H1 (cell line): ENCODE measurements at regions not wholly inside any gene's neighbourhood (a gene's known extent, or its start where the extent isn't known, plus 50 kb on each side); places are given as distances from the start of the nearest gene placed in this dataset.

ENCODE experiments used
- CTCF ChIA-PET: fragments of 300-600 bp; sonication (Branson Sonifier 250); formaldehyde crosslinking; loops from one replicate; lab custom pipeline; 2021; ENCODE audit not compliant: partially characterized antibody; lab: Charles Lee
- POLR2A ChIA-PET: fragments of 300-600 bp; sonication (Branson Sonifier 250); formaldehyde crosslinking; loops from one replicate; lab custom pipeline; 2021; ENCODE audit warnings: inconsistent platforms; ENCODE audit not compliant: partially characterized antibody; lab: Charles Lee
- DNase-seq, 2 experiments: peaks; one replicate each; pipeline versions ENCODE4 v3.0.0 to v3.0.0-alpha.2; 2010 to 2022; ENCODE audit warnings: low spot score in 2 of 2, low read depth in 1 of 2, mixed read lengths in 1 of 2
- FAIRE-seq: peaks from 2 replicates; lab custom pipeline; 2011; peaks lifted over from hg19 to GRCh38; lab: Jason Lieb, UNC
- H2AFZ ChIP-seq: 2 replicates; pipeline ENCODE4 v1.8.1; 2012; ENCODE audit warnings: low read length, inconsistent platforms
- H2AK5ac ChIP-seq: 2 replicates; pipeline ENCODE4 v1.6.1; 2013; ENCODE audit warnings: low read depth, low read length
- H2BK120ac ChIP-seq: replicated peaks from 2 replicates; pipeline ENCODE3; 2013; ENCODE audit warnings: low read depth, low read length, inconsistent platforms
- H2BK12ac ChIP-seq: 2 replicates; pipeline ENCODE4 v1.6.1; 2013; ENCODE audit warnings: low read depth, low read length
- H2BK15ac ChIP-seq: 2 replicates; pipeline ENCODE4 v1.6.1; 2013; ENCODE audit warnings: low read length
- H2BK20ac ChIP-seq: 2 replicates; pipeline ENCODE4 v1.6.1; 2013; ENCODE audit warnings: low read length
- H2BK5ac ChIP-seq: 2 replicates; pipeline ENCODE4 v1.6.1; 2013; ENCODE audit warnings: low read depth, low read length
- H3K14ac ChIP-seq: 2 replicates; pipeline ENCODE4 v1.6.1; 2013; ENCODE audit warnings: inconsistent platforms; ENCODE audit not compliant: insufficient read length
- H3K18ac ChIP-seq: 2 replicates; pipeline ENCODE4 v1.6.1; 2013; ENCODE audit warnings: low read length; ENCODE audit errors: extremely low read depth
- H3K23ac ChIP-seq: 2 replicates; pipeline ENCODE4 v1.6.1; 2013; ENCODE audit warnings: inconsistent platforms; ENCODE audit not compliant: insufficient read length
- H3K23me2 ChIP-seq: 2 replicates; pipeline ENCODE4 v1.6.1; 2013; ENCODE audit warnings: low read depth, low read length
- H3K27ac ChIP-seq: 2 replicates; pipeline ENCODE4 v1.6.1; 2011; ENCODE audit warnings: low read depth, low read length, inconsistent platforms
- H3K27me3 ChIP-seq, 4 experiments: replicated peaks in 1 of 4; 1 replicate in 1 of 4; 2 replicates in 3 of 4; pipeline versions ENCODE4 v1.6.1 to v1.8.1; 2011 to 2013; ENCODE audit warnings: low read length in 3 of 4, mild to moderate bottlenecking in 3 of 4, inconsistent platforms in 2 of 4, mixed read lengths in 2 of 4, moderate library complexity in 1 of 4; ENCODE audit not compliant: control insufficient read depth in 3 of 4, insufficient read depth in 3 of 4; ENCODE audit errors: extremely low read depth in 1 of 4
- H3K36me3 ChIP-seq, 4 experiments: 2 replicates each; pipeline versions ENCODE4 v1.6.1 to v1.8.1; 2011 to 2013; ENCODE audit warnings: mild to moderate bottlenecking in 4 of 4, low read length in 3 of 4, moderate library complexity in 2 of 4, control low read depth in 1 of 4, inconsistent platforms in 1 of 4; ENCODE audit not compliant: insufficient read depth in 4 of 4, control insufficient read depth in 2 of 4
- H3K4ac ChIP-seq: replicated peaks from 2 replicates; pipeline ENCODE3; 2013; ENCODE audit warnings: low read length, low read depth, mixed read lengths, inconsistent platforms; ENCODE audit not compliant: insufficient read length
- H3K4me1 ChIP-seq, 4 experiments: replicated peaks in 1 of 4; 1 replicate in 1 of 4; 2 replicates in 3 of 4; pipeline versions ENCODE4 v1.6.1 to v1.8.1; 2011 to 2013; ENCODE audit warnings: low read length in 3 of 4, inconsistent platforms in 2 of 4, mixed read lengths in 1 of 4; ENCODE audit not compliant: insufficient read depth in 4 of 4, control insufficient read depth in 3 of 4
- H3K4me2 ChIP-seq, 2 experiments: 2 replicates each; pipeline versions ENCODE4 v1.6.1 to v1.8.1; 2011 to 2013; ENCODE audit warnings: low read depth in 2 of 2, low read length in 2 of 2, control low read depth in 1 of 2, inconsistent platforms in 1 of 2, mild to moderate bottlenecking in 1 of 2; ENCODE audit not compliant: insufficient read depth in 1 of 2
- H3K4me3 ChIP-seq, 4 experiments: fragments of 200-600, 300-600 bp in 1 of 4; sonication (generic), shearing (Covaris generic), sonication (Bioruptor Twin) in 1 of 4; 2 replicates each; pipeline versions ENCODE4 v1.5.1 to v1.8.1; 2011 to 2016; ENCODE audit warnings: low read length in 4 of 4, low read depth in 3 of 4, control low read depth in 2 of 4, inconsistent platforms in 2 of 4, mild to moderate bottlenecking in 2 of 4, mixed read lengths in 1 of 4, moderate library complexity in 1 of 4; ENCODE audit not compliant: insufficient read depth in 2 of 4; ENCODE audit errors: extremely low read depth in 1 of 4
- H3K56ac ChIP-seq: replicated peaks from 2 replicates; pipeline ENCODE3; 2013; ENCODE audit warnings: low read depth, mild to moderate bottlenecking, mixed read lengths, low read length, inconsistent platforms; ENCODE audit not compliant: insufficient read length
- H3K79me1 ChIP-seq: 2 replicates; pipeline ENCODE4 v1.6.1; 2013; ENCODE audit warnings: low read depth, low read length, control low read depth
- H3K79me2 ChIP-seq, 2 experiments: 2 replicates each; pipeline versions ENCODE4 v1.6.1 to v1.8.1; 2012 to 2013; ENCODE audit warnings: low read length in 2 of 2, mild to moderate bottlenecking in 2 of 2, inconsistent platforms in 1 of 2; ENCODE audit not compliant: insufficient read depth in 2 of 2, control insufficient read depth in 1 of 2
- H3K9ac ChIP-seq, 4 experiments: replicated peaks in 1 of 4; 1 replicate in 1 of 4; 2 replicates in 3 of 4; pipeline versions ENCODE4 v1.6.1 to v1.8.1; 2011 to 2013; ENCODE audit warnings: low read depth in 3 of 4, low read length in 3 of 4, control low read depth in 2 of 4, mild to moderate bottlenecking in 2 of 4, moderate library complexity in 2 of 4, inconsistent platforms in 1 of 4; ENCODE audit errors: extremely low read depth in 1 of 4
- H3K9me3 ChIP-seq, 2 experiments: 2 replicates each; pipeline versions ENCODE4 v1.6.1 to v1.8.1; 2012 to 2013; ENCODE audit warnings: mild to moderate bottlenecking in 2 of 2, moderate library complexity in 2 of 2, control low read depth in 1 of 2, inconsistent platforms in 1 of 2, low read depth in 1 of 2, low read length in 1 of 2, mixed read lengths in 1 of 2; ENCODE audit not compliant: insufficient read depth in 2 of 2
- H4K20me1 ChIP-seq, 2 experiments: replicated peaks in 1 of 2; 2 replicates each; pipeline versions ENCODE3 to v1.8.1; 2011 to 2013; ENCODE audit warnings: inconsistent platforms in 2 of 2, low read length in 2 of 2, mild to moderate bottlenecking in 1 of 2; ENCODE audit not compliant: insufficient read depth in 2 of 2, control insufficient read depth in 1 of 2
- H4K5ac ChIP-seq: 2 replicates; pipeline ENCODE4 v1.6.1; 2013; ENCODE audit warnings: low read length, low read depth, mixed read lengths, inconsistent platforms; ENCODE audit not compliant: insufficient read length
- H4K8ac ChIP-seq: 2 replicates; pipeline ENCODE4 v1.8.0; 2013; ENCODE audit warnings: mild to moderate bottlenecking, moderate library complexity, low read length, inconsistent platforms; ENCODE audit not compliant: insufficient read depth; ENCODE audit errors: extremely low read depth
- H4K91ac ChIP-seq: replicated peaks from 2 replicates; pipeline ENCODE3; 2013; ENCODE audit warnings: low read length, mixed read lengths, inconsistent platforms; ENCODE audit not compliant: insufficient read length
- SIN3A ChIP-seq, 2 experiments: IDR thresholded peaks in 1 of 2; conservative IDR thresholded peaks in 1 of 2; 2 replicates each; pipeline ENCODE4 v1.6.1; 2011 to 2012; ENCODE audit warnings: low read length in 2 of 2, improper control_type of control experiment in 1 of 2, low read depth in 1 of 2, mild to moderate bottlenecking in 1 of 2
- TBP ChIP-seq: IDR thresholded peaks from 2 replicates; pipeline ENCODE4 v1.6.1; 2011; ENCODE audit warnings: low read depth, low read length, improper control_type of control experiment

GRCh38 chr13:90833951-90834350 lies 513.5 kb upstream of the MIR17HG start:
- no peak overlapping the region for H3K9ac ChIP-seq
- H3K79me1 ChIP-seq: no peaks in the 10 kb centered on the region
- no peak overlapping the region for H2AK5ac ChIP-seq
- CTCF ChIA-PET: no interaction called here
- H2BK12ac ChIP-seq: no peak overlapping the region
- H3K27ac ChIP-seq: no peak overlapping the region
- H3K23me2 ChIP-seq: no peaks in the 10 kb centered on the region
- H2BK15ac ChIP-seq: no peak overlapping the region
- no peak overlapping the region for H4K5ac ChIP-seq
- no peaks in the 10 kb centered on the region for H3K4me1 ChIP-seq
- H2BK5ac ChIP-seq: no peak overlapping the region
- FAIRE-seq (no peak), DNase-seq (no peak)
- no peaks in the 10 kb centered on the region for H3K9me3 ChIP-seq
- H2BK20ac ChIP-seq: no peak overlapping the region
- no peak overlapping the region for H2BK120ac ChIP-seq
- peaks cover 0 to 1% (median 0%) of the 10 kb centered on the region in 4 experiments; a peak in 1 of 7 replicates for H3K27me3 ChIP-seq
- H2AFZ ChIP-seq: no peak overlapping the region
- H3K79me2 ChIP-seq: no peaks in the 10 kb centered on the region
- H3K4ac ChIP-seq: no peak overlapping the region
- no peak overlapping the region for H3K23ac ChIP-seq
- H3K14ac ChIP-seq: no peak overlapping the region
- no peak overlapping the region for H3K56ac ChIP-seq
- no peak overlapping the region for H4K91ac ChIP-seq
- H3K4me2 ChIP-seq: no peak overlapping the region
- no peak overlapping the region for H3K18ac ChIP-seq
- H4K20me1 ChIP-seq: no peaks in the 10 kb centered on the region
- H3K36me3 ChIP-seq: no peaks in the 10 kb centered on the region
- POLR2A ChIA-PET: no interaction called here
- no peak for TF ChIP-seq TBP
- no peak for TF ChIP-seq SIN3A (conservative IDR thresholded peaks at IDR 0.05 in 1 of 2, IDR thresholded peaks at IDR 0.05 in 1 of 2; ENCODE audit: low read depth in 1 of 2, low read length in 2 of 2)
- H4K8ac ChIP-seq: no peak overlapping the region
- no peak overlapping the region for H3K4me3 ChIP-seq
